ENCODE measurements at regions not wholly inside any gene's neighbourhood (a gene's known extent, or its start where the extent isn't known, plus 50 kb on each side); places are given as distances from the start of the nearest gene placed in this dataset.
"Not testable (repeated sequence)": the region's sequence is repeated elsewhere in the genome, so short reads cannot be mapped to it uniquely, and the experiment has no call there.

DNA sequence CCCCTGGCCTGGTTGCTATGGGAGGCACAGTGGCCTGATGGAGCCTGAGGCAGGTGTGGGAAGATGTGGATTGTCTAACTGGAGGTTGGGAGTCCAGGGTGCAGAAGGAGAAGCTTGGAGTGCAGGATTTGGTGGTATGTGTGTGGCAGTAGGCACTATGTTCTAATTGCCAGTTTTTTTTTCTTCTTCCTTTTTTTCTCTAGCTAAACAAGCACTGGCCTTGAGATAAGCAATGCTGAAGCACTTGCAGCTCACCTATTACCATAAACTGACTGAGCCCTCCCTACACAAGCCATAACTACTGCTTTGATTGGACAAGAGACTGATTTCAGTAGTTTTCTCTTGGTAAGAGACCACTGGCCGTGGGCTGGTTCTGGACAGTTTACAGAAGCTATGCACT lies 123.6 kb downstream of the PPIAL4A start:
- TF ChIP-seq, protein P1, sequence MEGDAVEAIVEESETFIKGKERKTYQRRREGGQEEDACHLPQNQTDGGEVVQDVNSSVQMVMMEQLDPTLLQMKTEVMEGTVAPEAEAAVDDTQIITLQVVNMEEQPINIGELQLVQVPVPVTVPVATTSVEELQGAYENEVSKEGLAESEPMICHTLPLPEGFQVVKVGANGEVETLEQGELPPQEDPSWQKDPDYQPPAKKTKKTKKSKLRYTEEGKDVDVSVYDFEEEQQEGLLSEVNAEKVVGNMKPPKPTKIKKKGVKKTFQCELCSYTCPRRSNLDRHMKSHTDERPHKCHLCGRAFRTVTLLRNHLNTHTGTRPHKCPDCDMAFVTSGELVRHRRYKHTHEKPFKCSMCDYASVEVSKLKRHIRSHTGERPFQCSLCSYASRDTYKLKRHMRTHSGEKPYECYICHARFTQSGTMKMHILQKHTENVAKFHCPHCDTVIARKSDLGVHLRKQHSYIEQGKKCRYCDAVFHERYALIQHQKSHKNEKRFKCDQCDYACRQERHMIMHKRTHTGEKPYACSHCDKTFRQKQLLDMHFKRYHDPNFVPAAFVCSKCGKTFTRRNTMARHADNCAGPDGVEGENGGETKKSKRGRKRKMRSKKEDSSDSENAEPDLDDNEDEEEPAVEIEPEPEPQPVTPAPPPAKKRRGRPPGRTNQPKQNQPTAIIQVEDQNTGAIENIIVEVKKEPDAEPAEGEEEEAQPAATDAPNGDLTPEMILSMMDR (IDR thresholded peaks at IDR 0.05; ENCODE audit: low read length), result not testable (repeated sequence)
- TF ChIP-seq EZH2 (IDR thresholded peaks at IDR 0.05; ENCODE audit: borderline replicate concordance, low read length), result not testable (repeated sequence)
